ENCODE measurements at regions not wholly inside any gene's neighbourhood (a gene's known extent, or its start where the extent isn't known, plus 50 kb on each side); places are given as distances from the start of the nearest gene placed in this dataset.

- no peak for TF ChIP-seq CTCF (conservative IDR thresholded peaks at IDR 0.05)
- no peak for TF ChIP-seq EZH2 (IDR thresholded peaks at IDR 0.05; ENCODE audit: low read depth)
Observed at GRCh38 chr3:69504232-69504631, 118.3 kb upstream of the FRMD4B start.
